ENCODE measurements at regions not wholly inside any gene's neighbourhood (a gene's known extent, or its start where the extent isn't known, plus 50 kb on each side); places are given as distances from the start of the nearest gene placed in this dataset.
"Not testable (repeated sequence)": the region's sequence is repeated elsewhere in the genome, so short reads cannot be mapped to it uniquely, and the experiment has no call there.

DNA sequence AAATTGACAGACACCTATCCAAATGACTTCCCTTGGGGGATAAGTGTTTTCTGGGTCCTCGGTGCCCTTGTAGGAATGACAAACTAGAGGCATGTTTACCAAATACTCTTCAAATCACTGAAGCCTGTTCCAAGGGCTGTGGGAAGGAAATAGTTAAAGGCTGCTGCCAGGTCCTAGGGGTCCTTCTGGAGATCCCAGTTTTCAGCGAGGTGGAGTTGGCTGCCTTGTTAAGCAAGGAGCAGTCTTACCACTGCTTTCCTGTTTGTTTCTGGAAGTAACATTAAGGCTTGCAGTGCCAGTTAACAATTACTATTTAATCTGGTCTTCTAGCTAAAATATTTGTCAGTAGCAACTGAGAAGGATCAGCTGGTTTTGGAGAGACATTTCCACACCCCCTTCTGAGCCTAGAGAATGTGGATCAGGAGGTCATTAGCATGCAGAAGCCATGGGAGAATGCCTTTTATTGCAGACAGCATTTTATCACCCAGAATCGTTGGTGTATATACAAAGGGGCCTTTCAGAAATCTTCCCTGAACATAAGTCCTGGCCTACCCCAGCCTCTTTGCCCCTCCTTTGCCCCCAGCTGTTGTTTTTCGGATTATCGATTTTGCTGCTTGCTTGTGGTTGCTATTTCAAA, 238.8 kb downstream of the DMAC1 start:
- no peak for DNase-seq (ENCODE audit: low spot score)

DNA sequence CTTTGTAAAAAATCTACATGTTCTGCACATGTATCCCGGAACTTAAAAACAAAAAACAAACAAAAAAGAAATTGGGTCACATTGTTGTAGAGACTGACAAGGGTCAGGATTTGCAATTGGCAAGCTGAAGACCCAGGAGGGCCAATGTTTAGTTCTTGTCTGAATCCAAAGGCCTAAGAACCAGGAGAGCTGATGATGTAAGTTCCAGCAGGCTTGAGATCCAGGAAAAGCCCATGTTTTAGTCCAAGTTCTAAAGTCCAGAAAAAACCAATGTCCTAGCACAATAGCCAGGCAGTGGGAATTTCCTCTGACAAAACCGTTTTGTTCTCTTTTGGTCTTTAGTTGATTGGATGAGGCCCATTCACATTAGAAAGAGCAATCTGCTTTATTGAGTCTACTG, 244.9 kb downstream of the DMAC1 start:
- TF ChIP-seq, protein P1, sequence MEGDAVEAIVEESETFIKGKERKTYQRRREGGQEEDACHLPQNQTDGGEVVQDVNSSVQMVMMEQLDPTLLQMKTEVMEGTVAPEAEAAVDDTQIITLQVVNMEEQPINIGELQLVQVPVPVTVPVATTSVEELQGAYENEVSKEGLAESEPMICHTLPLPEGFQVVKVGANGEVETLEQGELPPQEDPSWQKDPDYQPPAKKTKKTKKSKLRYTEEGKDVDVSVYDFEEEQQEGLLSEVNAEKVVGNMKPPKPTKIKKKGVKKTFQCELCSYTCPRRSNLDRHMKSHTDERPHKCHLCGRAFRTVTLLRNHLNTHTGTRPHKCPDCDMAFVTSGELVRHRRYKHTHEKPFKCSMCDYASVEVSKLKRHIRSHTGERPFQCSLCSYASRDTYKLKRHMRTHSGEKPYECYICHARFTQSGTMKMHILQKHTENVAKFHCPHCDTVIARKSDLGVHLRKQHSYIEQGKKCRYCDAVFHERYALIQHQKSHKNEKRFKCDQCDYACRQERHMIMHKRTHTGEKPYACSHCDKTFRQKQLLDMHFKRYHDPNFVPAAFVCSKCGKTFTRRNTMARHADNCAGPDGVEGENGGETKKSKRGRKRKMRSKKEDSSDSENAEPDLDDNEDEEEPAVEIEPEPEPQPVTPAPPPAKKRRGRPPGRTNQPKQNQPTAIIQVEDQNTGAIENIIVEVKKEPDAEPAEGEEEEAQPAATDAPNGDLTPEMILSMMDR (IDR thresholded peaks at IDR 0.05; ENCODE audit: extremely low read depth, insufficient read depth, missing control alignments), result no peak
- DNase-seq (ENCODE audit: low spot score), result no peak
- in situ Hi-C loops (cut with MboI; ENCODE audit: low pct_unique_long_range_greater_than_20kb, low sequenced_read_pairs, unreplicated experiment), result no loop called here

More for the DNA sequence above, 238.8 kb downstream of the DMAC1 start:
- in situ Hi-C loops (cut with MboI; ENCODE audit: low pct_unique_long_range_greater_than_20kb, low sequenced_read_pairs, unreplicated experiment), result no loop called here
- TF ChIP-seq, protein P1 (IDR thresholded peaks at IDR 0.05; ENCODE audit: extremely low read depth, insufficient read depth, missing control alignments), result no peak

DNA sequence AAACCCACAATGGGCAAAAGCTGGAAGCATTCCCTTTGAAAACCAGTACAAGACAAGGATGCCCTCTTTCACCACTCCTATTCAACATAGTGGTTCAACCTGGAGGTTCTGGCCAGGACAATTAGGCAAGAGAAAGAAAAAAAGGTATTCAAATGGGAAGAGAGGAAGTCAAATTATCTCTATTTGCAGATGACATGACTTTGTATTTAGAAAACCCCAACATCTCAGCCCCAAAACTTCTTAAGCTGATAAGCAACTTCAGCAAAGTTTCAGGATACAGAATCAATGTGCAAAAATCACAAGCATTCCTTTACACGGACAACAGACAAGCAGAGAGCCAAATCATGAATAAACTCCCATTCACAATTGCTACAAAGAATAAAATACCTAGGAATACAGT, 246.9 kb downstream of the DMAC1 start:
- in situ Hi-C loops (cut with MboI; ENCODE audit: low pct_unique_long_range_greater_than_20kb, low sequenced_read_pairs, unreplicated experiment), result not testable (repeated sequence)

DNA sequence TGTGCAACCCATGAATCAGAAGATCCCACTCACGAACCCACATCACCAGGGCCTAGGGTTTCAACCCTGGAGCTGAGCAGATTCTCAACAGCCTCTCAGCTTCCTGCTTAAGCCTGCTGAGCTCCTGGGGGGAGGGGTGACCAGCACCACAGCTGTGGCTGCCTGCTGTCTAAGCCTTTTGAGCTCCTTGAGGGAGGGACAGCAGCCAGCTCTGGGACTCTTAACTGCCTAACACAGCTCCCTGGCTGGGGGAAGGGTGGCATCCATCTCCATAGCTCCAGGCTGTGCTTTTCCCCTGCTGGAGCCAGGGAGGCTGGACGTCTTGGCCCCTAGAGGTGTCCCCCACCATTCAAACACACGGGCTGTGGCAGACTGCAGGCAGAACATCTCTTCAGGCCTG, 250.3 kb downstream of the DMAC1 start:
- in situ Hi-C loops (cut with MboI; ENCODE audit: low pct_unique_long_range_greater_than_20kb, low sequenced_read_pairs, unreplicated experiment), result loop anchor here (25.0 kb wide), 2 partner anchors 487 to 637 kb away; no protein-coding TSS in a partner anchor
- TF ChIP-seq, protein P1 (IDR thresholded peaks at IDR 0.05; ENCODE audit: extremely low read depth, insufficient read depth, missing control alignments), result no peak
- DNase-seq (ENCODE audit: low spot score), result no peak

More for the DNA sequence above, 246.9 kb downstream of the DMAC1 start:
- DNase-seq (ENCODE audit: low spot score), result not testable (repeated sequence)

DNA sequence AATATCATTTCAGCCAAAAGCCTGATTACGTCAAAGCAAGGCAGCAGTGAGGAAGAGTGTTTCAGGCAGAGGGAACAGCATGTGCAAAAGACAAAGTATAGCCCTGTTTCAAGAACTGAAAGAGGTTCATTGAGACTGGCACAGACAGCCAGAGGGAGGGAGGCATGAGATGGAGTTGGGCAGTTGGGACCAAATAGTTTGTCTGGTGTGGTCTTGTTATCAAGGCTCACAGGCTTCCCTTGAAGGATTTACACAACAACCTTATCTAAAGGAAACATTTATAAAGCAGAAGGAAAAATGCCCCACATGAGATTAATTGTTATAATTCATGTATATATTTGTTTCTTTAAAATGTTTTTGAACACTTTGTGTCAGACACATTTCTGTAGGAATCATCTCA, 253.3 kb downstream of the DMAC1 start:
- no peak for DNase-seq (ENCODE audit: low spot score)
- in situ Hi-C loops (cut with MboI; ENCODE audit: low pct_unique_long_range_greater_than_20kb, low sequenced_read_pairs, unreplicated experiment), result loop anchor here (25.0 kb wide), 2 partner anchors 484 to 634 kb away; no protein-coding TSS in a partner anchor
- TF ChIP-seq, protein P1 (IDR thresholded peaks at IDR 0.05; ENCODE audit: extremely low read depth, insufficient read depth, missing control alignments), result no peak

DNA sequence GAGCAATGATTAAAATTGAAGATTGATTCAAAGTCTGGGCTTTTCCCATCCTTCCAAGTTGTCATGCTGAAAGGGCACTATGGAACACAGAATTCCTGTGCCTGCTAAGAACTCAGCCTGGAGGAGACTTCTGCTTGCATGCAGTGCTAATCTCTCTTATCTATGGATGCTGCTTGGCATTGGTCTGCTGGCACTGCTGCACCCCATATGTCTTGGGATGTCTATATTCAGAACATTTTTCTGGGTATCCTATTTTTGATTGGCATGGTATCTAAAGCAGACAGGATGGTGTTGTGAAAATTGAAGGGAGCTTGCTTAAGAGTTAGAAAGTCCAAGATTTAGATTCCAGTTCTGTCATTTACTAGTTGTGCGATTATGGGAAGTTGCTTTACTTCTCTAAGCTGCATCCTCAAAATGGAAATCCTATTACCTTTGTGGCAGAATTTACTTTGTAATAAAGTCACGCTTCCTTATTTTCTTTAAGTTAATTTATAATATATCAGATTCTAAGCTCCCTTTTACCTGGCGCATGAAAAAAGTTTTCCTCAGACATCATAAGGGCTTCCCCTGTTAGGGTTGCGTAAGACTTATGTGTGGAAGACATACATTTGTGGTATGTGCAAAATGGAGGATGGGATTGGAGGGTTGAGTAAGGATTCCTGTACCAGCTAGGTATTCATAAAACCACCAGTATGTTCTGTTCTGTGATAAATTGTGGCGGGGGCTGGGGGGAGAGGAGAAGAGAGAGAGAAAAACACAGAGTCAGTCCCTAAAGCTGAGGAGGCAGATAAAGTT, 254.0 kb downstream of the DMAC1 start:
- no peak for DNase-seq (ENCODE audit: low spot score)
- in situ Hi-C loops (cut with MboI; ENCODE audit: low pct_unique_long_range_greater_than_20kb, low sequenced_read_pairs, unreplicated experiment), result loop anchor here (25.0 kb wide), 2 partner anchors 483 to 633 kb away; no protein-coding TSS in a partner anchor
- TF ChIP-seq, protein P1 (IDR thresholded peaks at IDR 0.05; ENCODE audit: extremely low read depth, insufficient read depth, missing control alignments), result no peak

DNA sequence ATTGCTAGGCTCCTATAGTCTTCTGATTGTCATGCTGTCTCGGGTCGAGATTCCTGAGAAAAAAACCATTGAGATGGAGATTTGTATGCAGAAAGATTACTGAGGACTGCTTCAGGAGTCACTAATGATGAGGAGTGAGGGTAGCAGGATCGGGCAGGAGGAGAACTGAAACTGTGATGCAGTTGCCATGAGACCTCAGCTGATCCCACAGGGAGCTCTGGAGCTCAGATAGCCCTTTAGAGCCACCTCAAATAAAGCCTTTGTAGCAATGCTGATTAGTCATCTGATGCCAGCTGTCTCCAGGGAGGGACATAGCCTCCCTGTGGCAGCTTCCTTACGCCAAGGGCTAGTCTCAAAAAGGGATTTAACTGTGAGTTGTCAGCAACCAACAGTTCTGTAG, 256.9 kb downstream of the DMAC1 start:
- in situ Hi-C loops (cut with MboI; ENCODE audit: low pct_unique_long_range_greater_than_20kb, low sequenced_read_pairs, unreplicated experiment), result loop anchor here (25.0 kb wide), 2 partner anchors 480 to 630 kb away; no protein-coding TSS in a partner anchor
- TF ChIP-seq, protein P1 (IDR thresholded peaks at IDR 0.05; ENCODE audit: extremely low read depth, insufficient read depth, missing control alignments), result no peak
- no peak for DNase-seq (ENCODE audit: low spot score)
